A549 (cell line): ENCODE measurements at regions not wholly inside any gene's neighbourhood (a gene's known extent, or its start where the extent isn't known, plus 50 kb on each side); places are given as distances from the start of the nearest gene placed in this dataset.

Source experiments
- ATAC-seq, 2 experiments: fragments of 200-7000 bp in 1 of 2; fragments of >200 bp in 1 of 2; cut with Nextera tagmentation in 1 of 2; cut with Tn5 transposase in 1 of 2; 3 replicates each; pipeline versions ENCODE4 v1.8.0 to v1.9.1; 2018 to 2020; ENCODE audit warnings: mild to moderate bottlenecking in 1 of 2, moderate library complexity in 1 of 2
- CTCF ChIA-PET: fragments of 300-600 bp; sonication (Branson Sonifier 250); formaldehyde crosslinking; extraction: SDS; loops from one replicate; lab custom pipeline; 2021; ENCODE audit warnings: antibody characterized with exemption, inconsistent platforms; lab: Yijun Ruan, JAX
- POLR2A ChIA-PET: fragments of 350-600 bp; formaldehyde crosslinking; extraction: SDS; loops from one replicate; lab custom pipeline; 2021; ENCODE audit warnings: antibody characterized with exemption, inconsistent platforms; lab: Yijun Ruan, JAX
- DNase-seq, 2 experiments: peaks; one replicate each; pipeline versions ENCODE4 v3.0.0 to v3.0.0-alpha.2; 2011 to 2016; ENCODE audit warnings: low read depth in 1 of 2, low spot score in 1 of 2
- FAIRE-seq: peaks from 2 replicates; lab custom pipeline; 2011; peaks lifted over from hg19 to GRCh38; lab: Jason Lieb, UNC
- H3K27ac ChIP-seq, 2 experiments: fragments of >200 bp; sonication (Bioruptor Twin); formaldehyde crosslinking; 3 replicates each; pipeline ENCODE4 v1.5.1; 2016 to 2017
- H3K4me1 ChIP-seq: fragments of >200 bp; sonication (Bioruptor Twin); formaldehyde crosslinking; 3 replicates; pipeline ENCODE4 v1.6.1; 2016
- H3K4me2 ChIP-seq: fragments of >200 bp; sonication (Bioruptor Twin); formaldehyde crosslinking; 3 replicates; pipeline ENCODE4 v1.6.1; 2016
- H3K4me3 ChIP-seq: fragments of >200 bp; sonication (Bioruptor Twin); formaldehyde crosslinking; 3 replicates; pipeline ENCODE4 v1.5.1; 2016
- H3K9me3 ChIP-seq: fragments of >200 bp; sonication (Bioruptor Twin); formaldehyde crosslinking; 3 replicates; pipeline ENCODE4 v1.6.1; 2016
- BCL3 ChIP-seq: fragments of >200 bp; sonication (Bioruptor Twin); formaldehyde crosslinking; IDR thresholded peaks from 3 replicates; pipeline ENCODE4 v1.6.1; 2016
- BHLHE40 ChIP-seq: IDR thresholded peaks from 2 replicates; pipeline ENCODE4 v1.6.1; 2012; ENCODE audit warnings: low read depth, low read length, inconsistent platforms
- CBX8 ChIP-seq: fragments of 200-600 bp; sonication (generic); IDR thresholded peaks from 2 replicates; pipeline ENCODE4 v1.6.1; 2016
- CEBPB ChIP-seq, 2 experiments: fragments of >200 bp in 1 of 2; sonication (Bioruptor Twin) in 1 of 2; formaldehyde crosslinking in 1 of 2; IDR thresholded peaks; 2 replicates each; pipeline ENCODE4 v1.6.1; 2012 to 2016
- CHD2 ChIP-seq: fragments of 150-350 bp; IDR thresholded peaks from 2 replicates; pipeline ENCODE4 v1.6.1; 2014; ENCODE audit warnings: low read length; ENCODE audit not compliant: partially characterized antibody
- EHMT2 ChIP-seq: fragments of 200-600 bp; sonication (generic); IDR thresholded peaks from 2 replicates; pipeline ENCODE4 v1.6.1; 2016; ENCODE audit warnings: antibody characterized with exemption, low read depth, mild to moderate bottlenecking, moderate library complexity
- EP300 ChIP-seq, 2 experiments: fragments of >200 bp; sonication (Bioruptor Twin); formaldehyde crosslinking; IDR thresholded peaks; 2 replicates in 1 of 2; 3 replicates in 1 of 2; pipeline ENCODE4 v1.6.1; 2016 to 2017
- ESRRA ChIP-seq: fragments of 150-350 bp; IDR thresholded peaks from 2 replicates; pipeline ENCODE4 v1.6.1; 2014; ENCODE audit warnings: mild to moderate bottlenecking, low read length, borderline replicate concordance
- FOSL2 ChIP-seq, 2 experiments: fragments of 450-650 bp in 1 of 2; fragments of >200 bp in 1 of 2; sonication (Bioruptor Twin) in 1 of 2; formaldehyde crosslinking; IDR thresholded peaks; 2 replicates each; pipeline versions ENCODE4 v1.5.0 to v1.6.1; 2016 to 2020; ENCODE audit warnings: mild to moderate bottlenecking in 1 of 2, moderate library complexity in 1 of 2
- FOXS1 ChIP-seq: fragments of 250-450 bp; sonication (Bioruptor Pico); IDR thresholded peaks from 2 replicates; pipeline ENCODE4 v1.5.0; 2020; ENCODE audit warnings: mild to moderate bottlenecking, moderate library complexity
- HES2 ChIP-seq: fragments of >200 bp; sonication (Bioruptor Twin); formaldehyde crosslinking; IDR thresholded peaks from 2 replicates; pipeline ENCODE4 v1.6.1; 2016
- HEYL ChIP-seq: fragments of 250-450 bp; sonication (Bioruptor Pico); IDR thresholded peaks from 2 replicates; pipeline ENCODE4 v1.8.0; 2021; ENCODE audit warnings: mild to moderate bottlenecking, moderate library complexity
- HOXB13 ChIP-seq: fragments of 250-450 bp; sonication (Bioruptor Pico); IDR thresholded peaks from 2 replicates; pipeline ENCODE4 v1.5.0; 2020; ENCODE audit warnings: low read depth, mild to moderate bottlenecking, moderate library complexity
- HOXB5 ChIP-seq: fragments of 250-450 bp; sonication (Bioruptor Pico); IDR thresholded peaks from 2 replicates; pipeline ENCODE4 v1.5.0; 2020; ENCODE audit warnings: mild to moderate bottlenecking, moderate library complexity
- KDM5A ChIP-seq: fragments of 200-600 bp; sonication (generic); IDR thresholded peaks from 2 replicates; pipeline ENCODE4 v1.6.1; 2016; ENCODE audit warnings: antibody characterized with exemption, mild to moderate bottlenecking
- MAFK ChIP-seq: fragments of 450-650 bp; IDR thresholded peaks from 2 replicates; pipeline ENCODE4 v1.6.1; 2014; ENCODE audit not compliant: partially characterized antibody
- MAZ ChIP-seq: fragments of 150-350 bp; IDR thresholded peaks from 2 replicates; pipeline ENCODE4 v1.6.1; 2014; ENCODE audit warnings: antibody characterized with exemption, low read depth, low read length, borderline replicate concordance
- NFE2L2 ChIP-seq: fragments of 150-350 bp; conservative IDR thresholded peaks from 2 replicates; pipeline ENCODE4 v1.6.1; 2014; ENCODE audit warnings: low read length
- NR3C1 ChIP-seq: fragments of >200 bp; sonication (Bioruptor Twin); formaldehyde crosslinking; IDR thresholded peaks from 3 replicates; pipeline ENCODE4 v1.6.1; 2017
- RAD21 ChIP-seq, 2 experiments: fragments of >200 bp in 1 of 2; sonication (Bioruptor Twin) in 1 of 2; formaldehyde crosslinking in 1 of 2; IDR thresholded peaks in 1 of 2; conservative IDR thresholded peaks in 1 of 2; 2 replicates in 1 of 2; 3 replicates in 1 of 2; pipeline ENCODE4 v1.6.1; 2012 to 2018; ENCODE audit warnings: inconsistent platforms in 1 of 2
- RFX5 ChIP-seq: fragments of 450-650 bp; IDR thresholded peaks from 2 replicates; pipeline ENCODE4 v1.7.1; 2014; ENCODE audit warnings: antibody characterized with exemption, mild to moderate bottlenecking, moderate library complexity
- SREBF2 ChIP-seq: fragments of 450-650 bp; IDR thresholded peaks from 2 replicates; pipeline ENCODE4 v1.6.1; 2014; ENCODE audit warnings: mild to moderate bottlenecking, moderate library complexity
- TFCP2L1 ChIP-seq: fragments of 250-450 bp; sonication (Bioruptor Pico); IDR thresholded peaks from 2 replicates; pipeline ENCODE4 v1.5.0; 2021; ENCODE audit warnings: mild to moderate bottlenecking
- USF2 ChIP-seq: fragments of 450-650 bp; IDR thresholded peaks from 2 replicates; pipeline ENCODE4 v1.6.1; 2014; ENCODE audit warnings: antibody characterized with exemption
- ZC3H11A ChIP-seq: fragments of 450-650 bp; IDR thresholded peaks from 2 replicates; pipeline ENCODE4 v1.6.1; 2014; ENCODE audit warnings: antibody characterized with exemption, mild to moderate bottlenecking
- WGBS: methylation state at CpG from one replicate; pipeline ENCODE4 v1.1.6; 2017; ENCODE audit errors: missing lambda C conversion rate; 5-methylcytosine and 5-hydroxymethylcytosine counted together

GRCh38 chr2:220181165-220181564 lies 553.7 kb downstream of the SLC4A3 start:
- FAIRE-seq (no peak), ATAC-seq (no peak), DNase-seq (no peak)
- ChIA-PET CTCF (interaction anchor here (0.7 kb wide), 1 partner anchor 275 kb away, joined by 3 read pairs; no protein-coding TSS in a partner anchor), POLR2A (no interaction called here)
- no peaks in the 10 kb centered on the region for H3K4me1 ChIP-seq
- no peak overlapping the region for H3K4me2 ChIP-seq
- TF ChIP-seq CHD2 = no peak
- no peak for TF ChIP-seq MAFK
- TF ChIP-seq HES2 = no peak
- no peak for TF ChIP-seq RFX5
- TF ChIP-seq ZC3H11A = no peak
- 96% methylated on average over 1 of the region's 1 CpG for whole genome bisulfite sequencing
- H3K4me3 ChIP-seq = no peak overlapping the region
- no peak overlapping the region for H3K27ac ChIP-seq
- H3K9me3 ChIP-seq = no peaks in the 10 kb centered on the region

- POLR2A ChIA-PET = no interaction called here
- no peak for FAIRE-seq
- ATAC-seq = no peak
- no peak for DNase-seq
- no peak overlapping the region for H3K4me2 ChIP-seq
- no peaks in the 10 kb centered on the region for H3K9me3 ChIP-seq
- no peak overlapping the region for H3K27ac ChIP-seq
- no peak overlapping the region for H3K4me3 ChIP-seq
- TF ChIP-seq HEYL (CRISPR knock-in tag) (no peak), TFCP2L1 (CRISPR knock-in tag) (no peak), EP300 (IDR thresholded peaks at IDR 0.05) (no peak), KDM5A (no peak), EHMT2 (no peak), HOXB13 (CRISPR knock-in tag) (no peak), NFE2L2 (no peak), HOXB5 (CRISPR knock-in tag) (no peak), USF2 (no peak), RAD21 (conservative IDR thresholded peaks at IDR 0.05 in 1 of 2, IDR thresholded peaks at IDR 0.05 in 1 of 2) (no peak), BCL3 (no peak), CBX8 (no peak), NR3C1 (no peak), CHD2 (no peak), ESRRA (no peak), FOXS1 (CRISPR knock-in tag) (no peak)
- TF ChIP-seq, all 56 proteins: peak for 0
- CTCF ChIA-PET = interaction anchor here (0.7 kb wide), 1 partner anchor 1389 kb away, joined by 3 read pairs; no protein-coding TSS in a partner anchor
- peaks cover 2% of the 10 kb centered on the region; the same call in 1 of the 3 replicates for H3K4me1 ChIP-seq
- 90% methylated on average over 3 of the region's 3 CpGs for WGBS
These were observed 555.4 kb downstream of the SLC4A3 start for GRCh38 chr2:220182790-220183189.

- Histone ChIP-seq H3K4me1 (peaks cover 14% of the 10 kb centered on the region; the same call in 2 of the 3 replicates), H3K9me3 (no peaks in the 10 kb centered on the region), H3K27ac (no peak overlapping the region), H3K4me3 (no peak overlapping the region), H3K4me2 (no peak overlapping the region)
- whole genome bisulfite sequencing = 48% methylated on average over 2 of the region's 2 CpGs
- TF ChIP-seq CEBPB (IDR thresholded peaks at IDR 0.05) (no peak), MAZ (no peak), BHLHE40 (no peak), SREBF2 (no peak), USF2 (no peak), FOSL2 (IDR thresholded peaks at IDR 0.05) (no peak), FOSL2 (CRISPR knock-in tag; IDR thresholded peaks at IDR 0.05) (no peak)
- FAIRE-seq = no peak
- POLR2A ChIA-PET = no interaction called here
- no peak for ATAC-seq
- no peak for DNase-seq
- CTCF ChIA-PET = interaction anchor here (1.0 to 1.2 kb wide), 2 partner anchors 14 to 512 kb away, joined by 3 read pairs; no protein-coding TSS in a partner anchor
These were observed 558.4 kb downstream of the SLC4A3 start for GRCh38 chr2:220185766-220186305.
